ENCODE measurements at regions not wholly inside any gene's neighbourhood (a gene's known extent, or its start where the extent isn't known, plus 50 kb on each side); places are given as distances from the start of the nearest gene placed in this dataset.

DNA sequence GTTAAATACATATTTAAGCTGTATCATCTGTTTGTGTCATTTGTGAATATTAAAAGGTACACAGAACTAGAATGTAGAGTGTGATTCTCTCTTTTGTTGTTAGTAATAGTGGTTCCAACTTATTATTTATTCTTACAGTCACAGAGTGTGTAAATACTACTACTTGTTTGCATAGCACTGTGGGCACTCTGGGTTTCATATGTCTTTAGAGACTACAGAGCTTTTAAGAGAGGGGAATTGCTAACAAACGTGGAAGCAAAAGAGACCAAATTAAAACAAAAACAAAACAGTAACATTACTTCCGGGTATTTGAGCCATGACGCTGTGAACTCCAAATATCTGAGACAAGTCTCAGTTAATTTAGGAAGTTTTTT lies 828.0 kb upstream of the DPPA4 start:
- DNase-seq (ENCODE audit: low read depth, low spot score) (no peak), ATAC-seq (no peak), FAIRE-seq (no peak)
- no peak overlapping the region for H3K4me3 ChIP-seq
- H3K4me1 ChIP-seq (ENCODE audit: control insufficient read depth, insufficient read depth, low read length): no peaks in the 10 kb centered on the region
- no peak overlapping the region for H3K9ac ChIP-seq (ENCODE audit: control insufficient read depth, insufficient read depth, low read length)
- in situ Hi-C loops (cut with MboI): no loop called here
- H3K27ac ChIP-seq (ENCODE audit: control insufficient read depth, insufficient read depth): no peak overlapping the region
- H3K4me2 ChIP-seq (ENCODE audit: control insufficient read depth, insufficient read depth): no peak overlapping the region
- ChIA-PET POLR2A (no interaction called here), RAD21 (ENCODE audit: unreplicated experiment) (no interaction called here), SMC1A (ENCODE audit: uncharacterized antibody, unreplicated experiment) (interaction anchor here (1.1 kb wide), 1 partner anchor 11 kb away, joined by 4 read pairs; no protein-coding TSS in a partner anchor), CTCF (interaction anchor here (0.6 kb wide), 1 partner anchor 898 kb away, joined by 3 read pairs; no protein-coding TSS in a partner anchor)
- TF ChIP-seq ZBTB4 (CRISPR knock-in tag; IDR thresholded peaks at IDR 0.05) (no peak), ZNF622 (IDR thresholded peaks at IDR 0.05) (no peak), TCF3 (IDR thresholded peaks at IDR 0.05; ENCODE audit: borderline replicate concordance, insufficient read depth, low read depth, low read length) (no peak), ZBED1 (IDR thresholded peaks at IDR 0.05; ENCODE audit: borderline replicate concordance) (no peak), NFIC (IDR thresholded peaks at IDR 0.05; ENCODE audit: low read depth, low read length) (no peak), ZNF207 (IDR thresholded peaks at IDR 0.05; ENCODE audit: borderline replicate concordance) (no peak), BACH1 (IDR thresholded peaks at IDR 0.05; ENCODE audit: borderline replicate concordance) (no peak), HDAC2 (IDR thresholded peaks at IDR 0.05) (no peak), HDAC6 (IDR thresholded peaks at IDR 0.05; ENCODE audit: unreplicated experiment) (no peak), CHD2 (IDR thresholded peaks at IDR 0.05; ENCODE audit: borderline replicate concordance, low read depth, low read length) (no peak), HCFC1 (IDR thresholded peaks at IDR 0.05; ENCODE audit: low read length) (no peak)
- TF ChIP-seq, protein P1, sequence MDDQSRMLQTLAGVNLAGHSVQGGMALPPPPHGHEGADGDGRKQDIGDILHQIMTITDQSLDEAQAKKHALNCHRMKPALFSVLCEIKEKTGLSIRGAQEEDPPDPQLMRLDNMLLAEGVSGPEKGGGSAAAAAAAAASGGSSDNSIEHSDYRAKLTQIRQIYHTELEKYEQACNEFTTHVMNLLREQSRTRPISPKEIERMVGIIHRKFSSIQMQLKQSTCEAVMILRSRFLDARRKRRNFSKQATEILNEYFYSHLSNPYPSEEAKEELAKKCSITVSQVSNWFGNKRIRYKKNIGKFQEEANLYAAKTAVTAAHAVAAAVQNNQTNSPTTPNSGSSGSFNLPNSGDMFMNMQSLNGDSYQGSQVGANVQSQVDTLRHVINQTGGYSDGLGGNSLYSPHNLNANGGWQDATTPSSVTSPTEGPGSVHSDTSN (IDR thresholded peaks at IDR 0.05; ENCODE audit: insufficient replicate concordance, low read depth, low read length): no peak
- H4K20me1 ChIP-seq (ENCODE audit: control insufficient read depth, insufficient read depth): no peaks in the 10 kb centered on the region
- no peaks in the 10 kb centered on the region for H3K36me3 ChIP-seq (ENCODE audit: control insufficient read depth in 2 of 2, insufficient read depth in 2 of 2, low read length in 1 of 2)
- BruUV-seq (replicated peaks): no TSS peak
- no peaks in the 10 kb centered on the region for H3K27me3 ChIP-seq (replicated peaks in 1 of 2; ENCODE audit: control insufficient read depth in 2 of 2, insufficient read depth in 2 of 2, low read length in 1 of 2)
- WGBS (ENCODE audit: insufficient coverage, insufficient replicate concordance, low lambda C conversion rate, missing lambda C conversion rate): 9% methylated on average over 3 of the region's 3 CpGs
- no peaks in the 10 kb centered on the region for H3K9me3 ChIP-seq (replicated peaks; ENCODE audit: control insufficient read depth, insufficient read depth, low read length)
- no peak overlapping the region for H2AFZ ChIP-seq (ENCODE audit: control insufficient read depth, low read depth, low read length)
- intact Hi-C loops (cut with micrococcal nuclease; ENCODE audit: unreplicated experiment): no loop called here
- no peaks in the 10 kb centered on the region for H3K79me2 ChIP-seq (ENCODE audit: control insufficient read depth, insufficient read depth, low read length)

Data from GM12878 (cell line).